ENCODE measurements at regions not wholly inside any gene's neighbourhood (a gene's known extent, or its start where the extent isn't known, plus 50 kb on each side); places are given as distances from the start of the nearest gene placed in this dataset.

DNA sequence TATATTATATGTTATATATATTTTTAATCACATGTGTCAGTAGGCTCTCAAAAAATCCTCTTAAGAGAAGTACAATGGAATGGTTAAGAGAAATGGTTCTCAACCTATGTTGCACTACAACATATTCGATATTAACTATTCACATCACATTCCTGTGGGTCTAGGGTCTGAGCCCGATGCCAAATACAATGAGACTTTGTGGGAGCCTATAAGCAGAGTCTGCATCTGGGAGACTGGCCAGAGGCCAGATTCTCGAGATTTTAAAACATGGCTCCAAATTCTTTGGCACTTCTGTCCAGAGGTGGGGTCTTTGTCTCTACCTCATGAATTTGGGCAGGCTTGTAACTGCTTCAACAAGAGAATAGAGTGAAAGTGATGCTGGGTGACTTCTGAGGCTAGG lies 79.4 kb upstream of the NBEA start:
- H3K27me3 ChIP-seq: no peaks in the 10 kb centered on the region
- TF ChIP-seq POLR2A (IDR thresholded peaks at IDR 0.05): no peak
- TF ChIP-seq, protein P1, sequence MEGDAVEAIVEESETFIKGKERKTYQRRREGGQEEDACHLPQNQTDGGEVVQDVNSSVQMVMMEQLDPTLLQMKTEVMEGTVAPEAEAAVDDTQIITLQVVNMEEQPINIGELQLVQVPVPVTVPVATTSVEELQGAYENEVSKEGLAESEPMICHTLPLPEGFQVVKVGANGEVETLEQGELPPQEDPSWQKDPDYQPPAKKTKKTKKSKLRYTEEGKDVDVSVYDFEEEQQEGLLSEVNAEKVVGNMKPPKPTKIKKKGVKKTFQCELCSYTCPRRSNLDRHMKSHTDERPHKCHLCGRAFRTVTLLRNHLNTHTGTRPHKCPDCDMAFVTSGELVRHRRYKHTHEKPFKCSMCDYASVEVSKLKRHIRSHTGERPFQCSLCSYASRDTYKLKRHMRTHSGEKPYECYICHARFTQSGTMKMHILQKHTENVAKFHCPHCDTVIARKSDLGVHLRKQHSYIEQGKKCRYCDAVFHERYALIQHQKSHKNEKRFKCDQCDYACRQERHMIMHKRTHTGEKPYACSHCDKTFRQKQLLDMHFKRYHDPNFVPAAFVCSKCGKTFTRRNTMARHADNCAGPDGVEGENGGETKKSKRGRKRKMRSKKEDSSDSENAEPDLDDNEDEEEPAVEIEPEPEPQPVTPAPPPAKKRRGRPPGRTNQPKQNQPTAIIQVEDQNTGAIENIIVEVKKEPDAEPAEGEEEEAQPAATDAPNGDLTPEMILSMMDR (IDR thresholded peaks at IDR 0.05): no peak
- no peaks in the 10 kb centered on the region for H3K9me3 ChIP-seq (replicated peaks in 1 of 3)
- WGBS, 4 donors: 78 to 82% (median 78%) methylated on average over 3 of the region's 3 CpGs
- no peak overlapping the region for H3K27ac ChIP-seq
- intact Hi-C loops (cut with DNase I): no loop called here
- H3K4me1 ChIP-seq (replicated peaks in 1 of 2): peaks cover 0 to 4% of the 10 kb centered on the region in 2 donors
- no peak for DNase-seq
- no peak overlapping the region for H3K4me3 ChIP-seq
- H3K36me3 ChIP-seq (replicated peaks in 1 of 2): no peaks in the 10 kb centered on the region

DNA sequence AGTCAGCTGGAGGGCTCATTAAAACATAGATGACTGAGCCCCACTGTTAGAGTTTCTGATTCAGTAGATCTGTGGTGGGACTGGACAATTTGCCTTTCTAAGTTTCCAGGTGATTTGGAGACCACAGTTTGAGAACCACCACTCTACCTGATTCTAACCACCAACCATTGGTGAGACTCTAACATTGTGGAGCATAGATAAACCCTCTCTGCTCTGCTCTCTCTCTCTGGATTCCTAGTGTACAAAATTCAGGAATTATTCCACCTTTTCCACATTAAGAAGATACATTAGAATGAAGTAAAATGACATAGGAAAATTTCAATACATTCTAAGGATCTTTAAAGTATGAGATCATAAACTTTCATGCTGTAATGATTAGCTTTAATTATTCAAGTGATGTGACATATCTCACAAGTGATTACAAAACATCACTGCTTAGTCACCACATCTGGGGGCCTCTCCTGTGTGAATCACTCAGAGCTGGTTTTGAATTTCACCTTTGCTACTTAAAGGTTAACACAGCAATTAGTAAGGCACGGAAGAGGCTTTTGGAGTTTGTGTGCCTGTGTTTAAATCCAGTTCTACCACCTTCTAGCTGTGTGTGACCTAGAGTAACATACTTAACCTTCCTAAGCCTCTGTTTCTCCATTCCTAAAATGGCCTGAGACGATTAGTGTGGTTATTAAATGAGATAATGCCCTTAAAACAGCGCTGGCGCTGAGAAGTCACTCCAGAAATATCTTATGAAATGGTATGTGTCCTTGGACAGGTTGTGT lies 78.5 kb upstream of the NBEA start:
- H3K36me3 ChIP-seq (replicated peaks in 1 of 2): no peaks in the 10 kb centered on the region
- H3K27me3 ChIP-seq: no peaks in the 10 kb centered on the region
- no peaks in the 10 kb centered on the region for H3K4me1 ChIP-seq (replicated peaks in 1 of 2)
- no peak for TF ChIP-seq POLR2A (IDR thresholded peaks at IDR 0.05)
- TF ChIP-seq, protein P1 (IDR thresholded peaks at IDR 0.05): no peak
- DNase-seq: peak in 2 of 7 donors; percentile 8 to 18
- WGBS, 4 donors: 72 to 81% (median 74%) methylated on average over 4 of the region's 4 CpGs
- H3K27ac ChIP-seq: no peak overlapping the region
- intact Hi-C loops (cut with DNase I): no loop called here
- no peak overlapping the region for H3K4me3 ChIP-seq
- no peaks in the 10 kb centered on the region for H3K9me3 ChIP-seq (replicated peaks in 1 of 3)

DNA sequence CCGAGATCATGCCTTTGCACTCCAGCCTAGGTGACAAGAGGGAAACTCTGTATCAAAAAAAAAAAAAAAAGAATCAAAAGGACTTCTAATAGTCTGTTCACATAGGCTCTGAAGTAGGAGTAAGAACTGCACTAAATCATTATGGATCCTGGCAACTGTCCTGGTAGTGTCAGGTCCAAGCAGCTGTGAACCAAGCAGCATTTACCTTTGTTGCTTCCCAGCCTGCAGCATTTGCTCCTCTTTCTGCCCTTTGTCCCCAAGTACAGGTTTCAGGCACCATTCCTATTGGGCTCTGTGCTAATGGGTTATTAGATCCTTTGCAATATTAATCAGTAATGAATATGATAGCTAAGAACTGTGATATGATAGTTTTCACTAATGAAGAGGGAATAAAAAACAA lies 77.4 kb upstream of the NBEA start:
- DNase-seq: no peak
- 87 to 96% (median 93%) methylated on average over 1 of the region's 1 CpG for WGBS, 4 donors
- intact Hi-C loops (cut with DNase I): no loop called here
- Histone ChIP-seq H3K9me3 (replicated peaks in 1 of 3) (no peaks in the 10 kb centered on the region), H3K27ac (no peak overlapping the region), H3K4me3 (no peak overlapping the region), H3K4me1 (replicated peaks in 1 of 2) (no peaks in the 10 kb centered on the region), H3K27me3 (no peaks in the 10 kb centered on the region), H3K36me3 (replicated peaks in 1 of 2) (no peaks in the 10 kb centered on the region)
- TF ChIP-seq, protein P1 (IDR thresholded peaks at IDR 0.05): no peak

DNA sequence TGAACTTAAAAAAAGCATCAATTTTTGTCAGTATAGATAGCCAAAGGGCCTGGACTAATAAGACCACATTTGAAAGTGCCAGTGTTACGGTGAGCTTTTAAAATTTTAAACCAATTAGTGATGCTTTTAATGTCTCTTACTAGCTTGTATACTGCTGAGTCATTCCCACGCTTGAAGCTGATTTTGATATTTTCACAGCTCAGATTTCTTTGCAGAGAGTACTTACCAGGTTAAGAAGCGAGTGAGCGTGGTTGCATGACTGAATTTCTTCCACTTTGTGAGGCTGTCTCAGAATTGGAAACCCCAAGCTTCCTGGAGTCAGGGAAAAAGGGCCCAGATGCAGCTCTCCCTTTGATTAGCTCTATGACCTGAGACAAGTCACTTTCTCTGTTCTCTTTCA lies 74.5 kb upstream of the NBEA start:
- 86 to 92% (median 90%) methylated on average over 4 of the region's 4 CpGs for WGBS, 4 donors
- intact Hi-C loops (cut with DNase I): no loop called here
- H3K9me3 ChIP-seq (replicated peaks in 1 of 3): no peaks in the 10 kb centered on the region

More for the DNA sequence above, 74.5 kb upstream of the NBEA start:
- Histone ChIP-seq H3K27me3 (no peaks in the 10 kb centered on the region), H3K36me3 (replicated peaks in 1 of 2) (no peaks in the 10 kb centered on the region), H3K4me3 (no peak overlapping the region), H3K4me1 (replicated peaks in 1 of 2) (no peaks in the 10 kb centered on the region), H3K27ac (no peak overlapping the region)
- DNase-seq: no peak
- TF ChIP-seq, protein P1 (IDR thresholded peaks at IDR 0.05): no peak
- no peak for TF ChIP-seq POLR2A (IDR thresholded peaks at IDR 0.05)
